Omental fat pad (tissue), 3 donors: ENCODE measurements at regions not wholly inside any gene's neighbourhood (a gene's known extent, or its start where the extent isn't known, plus 50 kb on each side); places are given as distances from the start of the nearest gene placed in this dataset.
"Not testable (repeated sequence)": the region's sequence is repeated elsewhere in the genome, so short reads cannot be mapped to it uniquely, and the experiment has no call there.

Source experiments
- ATAC-seq: fragments of 150-250 bp; one replicate; pipeline ENCODE4 v1.9.1; 2016; ENCODE audit warnings: mild to moderate bottlenecking, moderate library complexity; ENCODE audit not compliant: low FRiP score
- DNase-seq: peaks from one replicate; pipeline ENCODE4 v3.0.0-alpha.2; 2019; ENCODE audit warnings: low spot score
- TF ChIP-seq, protein P1 (sequence below), 3 donors: fragments of 450-650 bp; IDR thresholded peaks; one replicate each; pipeline ENCODE4 v1.5.1; 2016 to 2017; ENCODE audit warnings: antibody characterized with exemption in 3 of 3, mild to moderate bottlenecking in 3 of 3, moderate library complexity in 2 of 3

- no peak for ATAC-seq
Measured at GRCh38 chr3:94821241-94821640, 758.4 kb downstream of the NSUN3 start.

GRCh38 chr3:94822298-94822697, 759.4 kb downstream of the NSUN3 start:
- DNase-seq (no peak), ATAC-seq (no peak)
- TF ChIP-seq, protein P1, sequence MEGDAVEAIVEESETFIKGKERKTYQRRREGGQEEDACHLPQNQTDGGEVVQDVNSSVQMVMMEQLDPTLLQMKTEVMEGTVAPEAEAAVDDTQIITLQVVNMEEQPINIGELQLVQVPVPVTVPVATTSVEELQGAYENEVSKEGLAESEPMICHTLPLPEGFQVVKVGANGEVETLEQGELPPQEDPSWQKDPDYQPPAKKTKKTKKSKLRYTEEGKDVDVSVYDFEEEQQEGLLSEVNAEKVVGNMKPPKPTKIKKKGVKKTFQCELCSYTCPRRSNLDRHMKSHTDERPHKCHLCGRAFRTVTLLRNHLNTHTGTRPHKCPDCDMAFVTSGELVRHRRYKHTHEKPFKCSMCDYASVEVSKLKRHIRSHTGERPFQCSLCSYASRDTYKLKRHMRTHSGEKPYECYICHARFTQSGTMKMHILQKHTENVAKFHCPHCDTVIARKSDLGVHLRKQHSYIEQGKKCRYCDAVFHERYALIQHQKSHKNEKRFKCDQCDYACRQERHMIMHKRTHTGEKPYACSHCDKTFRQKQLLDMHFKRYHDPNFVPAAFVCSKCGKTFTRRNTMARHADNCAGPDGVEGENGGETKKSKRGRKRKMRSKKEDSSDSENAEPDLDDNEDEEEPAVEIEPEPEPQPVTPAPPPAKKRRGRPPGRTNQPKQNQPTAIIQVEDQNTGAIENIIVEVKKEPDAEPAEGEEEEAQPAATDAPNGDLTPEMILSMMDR (IDR thresholded peaks at IDR 0.05), result no peak

More at GRCh38 chr3:94821241-94821640, 758.4 kb downstream of the NSUN3 start:
- DNase-seq, result no peak
- TF ChIP-seq, protein P1 (IDR thresholded peaks at IDR 0.05), result no peak

DNA sequence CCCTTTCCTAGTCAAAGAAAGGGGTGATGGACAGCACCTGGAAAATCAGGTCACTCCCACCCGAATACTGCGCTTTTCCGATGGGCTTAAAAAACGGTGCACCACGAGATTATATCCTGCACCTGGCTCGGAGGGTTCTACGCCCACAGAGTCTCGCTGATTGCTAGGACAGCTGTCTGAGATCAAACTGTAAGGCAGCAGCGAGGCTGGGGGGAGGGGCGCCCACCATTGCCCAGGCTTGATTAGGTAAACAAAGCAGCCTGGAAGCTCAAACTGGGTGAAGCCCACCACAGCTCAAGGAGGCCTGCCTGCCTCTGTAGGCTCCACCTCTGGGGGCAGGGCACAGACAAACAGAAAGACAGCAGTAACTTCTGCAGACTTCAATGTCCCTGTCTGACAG, 783.4 kb downstream of the NSUN3 start:
- DNase-seq, ATAC-seq: not testable (repeated sequence)

- TF ChIP-seq, protein P1 (IDR thresholded peaks at IDR 0.05), result no peak
- DNase-seq (no peak), ATAC-seq (no peak)
Measured at GRCh38 chr3:94862703-94863102, 799.8 kb downstream of the NSUN3 start.

- ATAC-seq (no peak), DNase-seq (no peak)
- TF ChIP-seq, protein P1 (IDR thresholded peaks at IDR 0.05), result no peak
Measured at GRCh38 chr3:94869059-94869547, 806.2 kb downstream of the NSUN3 start.

DNA sequence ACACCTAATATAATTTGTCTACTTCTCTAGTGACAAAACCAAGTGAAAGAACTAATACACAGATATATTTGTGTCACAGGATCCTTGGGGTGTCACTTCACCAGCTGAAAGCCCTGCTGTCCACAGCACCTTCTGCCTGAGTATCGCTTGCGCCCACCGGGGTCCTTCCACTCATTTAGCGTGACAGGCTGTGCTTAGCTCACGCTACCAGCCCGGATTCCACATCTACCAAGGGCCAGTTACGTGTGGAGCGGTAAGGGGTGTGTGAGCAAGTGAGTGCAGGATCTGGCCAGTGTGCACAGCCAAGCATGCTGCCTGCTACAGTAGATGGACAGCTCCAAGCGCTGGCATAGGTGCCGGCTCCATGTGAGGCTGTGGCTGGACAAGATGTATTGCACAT, 810.9 kb downstream of the NSUN3 start:
- TF ChIP-seq, protein P1 (IDR thresholded peaks at IDR 0.05), result no peak
- ATAC-seq (no peak), DNase-seq (no peak)

DNA sequence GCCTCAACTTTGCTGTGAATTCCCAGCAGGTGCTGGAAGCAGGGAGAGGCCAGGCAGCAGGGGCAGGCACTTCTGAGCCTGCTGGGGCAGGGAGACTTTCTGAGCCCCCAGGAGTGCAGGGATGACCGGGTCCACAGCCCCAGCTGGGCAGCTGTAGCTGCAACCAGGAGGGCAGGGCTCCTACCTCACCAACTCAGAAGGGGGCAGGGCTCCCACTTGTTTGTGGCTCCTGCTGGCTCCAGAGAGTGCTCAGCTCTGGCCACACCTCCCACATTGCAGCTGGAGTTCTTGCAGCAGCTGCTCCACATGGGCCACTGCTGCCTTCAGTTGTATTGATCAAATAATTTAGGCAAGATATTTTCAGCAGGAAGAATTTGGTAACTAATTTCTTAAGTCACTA, 812.3 kb downstream of the NSUN3 start:
- DNase-seq, result no peak
- no peak for ATAC-seq
- TF ChIP-seq, protein P1 (IDR thresholded peaks at IDR 0.05), result no peak

DNA sequence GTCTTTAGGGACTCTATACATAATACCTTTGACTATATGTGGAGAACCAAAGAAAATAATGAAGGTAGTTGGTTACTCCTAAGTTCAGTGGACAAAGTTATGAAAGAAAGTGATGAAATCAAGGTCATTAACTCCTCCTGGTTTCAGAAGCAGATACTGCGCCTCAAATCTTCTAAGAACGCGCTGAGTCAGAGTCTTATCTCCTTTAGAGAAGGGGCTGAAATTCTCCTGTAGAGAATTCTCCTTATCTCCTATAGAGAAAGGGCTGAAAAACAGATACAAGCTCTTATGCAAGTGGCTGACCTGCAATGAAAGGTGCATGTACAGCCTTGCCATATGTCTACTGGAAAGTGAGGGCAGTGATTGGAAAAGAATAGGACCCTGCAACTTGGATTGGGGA, 824.2 kb downstream of the NSUN3 start:
- no peak for ATAC-seq
- no peak for DNase-seq
- TF ChIP-seq, protein P1 (IDR thresholded peaks at IDR 0.05), result no peak
